ENCODE measurements at regions not wholly inside any gene's neighbourhood (a gene's known extent, or its start where the extent isn't known, plus 50 kb on each side); places are given as distances from the start of the nearest gene placed in this dataset.

- TF ChIP-seq, protein P1, sequence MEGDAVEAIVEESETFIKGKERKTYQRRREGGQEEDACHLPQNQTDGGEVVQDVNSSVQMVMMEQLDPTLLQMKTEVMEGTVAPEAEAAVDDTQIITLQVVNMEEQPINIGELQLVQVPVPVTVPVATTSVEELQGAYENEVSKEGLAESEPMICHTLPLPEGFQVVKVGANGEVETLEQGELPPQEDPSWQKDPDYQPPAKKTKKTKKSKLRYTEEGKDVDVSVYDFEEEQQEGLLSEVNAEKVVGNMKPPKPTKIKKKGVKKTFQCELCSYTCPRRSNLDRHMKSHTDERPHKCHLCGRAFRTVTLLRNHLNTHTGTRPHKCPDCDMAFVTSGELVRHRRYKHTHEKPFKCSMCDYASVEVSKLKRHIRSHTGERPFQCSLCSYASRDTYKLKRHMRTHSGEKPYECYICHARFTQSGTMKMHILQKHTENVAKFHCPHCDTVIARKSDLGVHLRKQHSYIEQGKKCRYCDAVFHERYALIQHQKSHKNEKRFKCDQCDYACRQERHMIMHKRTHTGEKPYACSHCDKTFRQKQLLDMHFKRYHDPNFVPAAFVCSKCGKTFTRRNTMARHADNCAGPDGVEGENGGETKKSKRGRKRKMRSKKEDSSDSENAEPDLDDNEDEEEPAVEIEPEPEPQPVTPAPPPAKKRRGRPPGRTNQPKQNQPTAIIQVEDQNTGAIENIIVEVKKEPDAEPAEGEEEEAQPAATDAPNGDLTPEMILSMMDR (IDR thresholded peaks at IDR 0.05) = no peak
- no peak for TF ChIP-seq POLR2A (IDR thresholded peaks at IDR 0.05)
Observed at GRCh38 chr2:106976548-106976947, 90.6 kb upstream of the ST6GAL2 start.
